Heart right ventricle (tissue), 16 donors: ENCODE measurements at regions not wholly inside any gene's neighbourhood (a gene's known extent, or its start where the extent isn't known, plus 50 kb on each side); places are given as distances from the start of the nearest gene placed in this dataset.

Source experiments
- ATAC-seq, 8 donors: fragments of 200-7000 bp; cut with Tn5 transposase; one replicate each; pipeline ENCODE4 v1.9.1; 2020; ENCODE audit warnings: mild to moderate bottlenecking in 8 of 8, moderate library complexity in 8 of 8, moderate number of reproducible peaks in 1 of 8
- DNase-seq, 2 donors: peaks; one replicate each; pipeline ENCODE4 v3.0.0-alpha.2; 2020
- H3K27ac ChIP-seq, 10 donors: fragments of 200-600 bp; sonication (generic) in 2 of 10; one replicate each; pipeline versions ENCODE4 v1.5.0 to v1.8.0; 2020 to 2022; ENCODE audit warnings: mild to moderate bottlenecking in 3 of 10
- H3K27me3 ChIP-seq, 7 donors: fragments of 200-600 bp; one replicate each; pipeline ENCODE4 v1.8.0; 2021 to 2022; ENCODE audit warnings: mild to moderate bottlenecking in 2 of 7
- H3K36me3 ChIP-seq, 9 donors: fragments of 200-600 bp; sonication (generic) in 1 of 9; one replicate each; pipeline versions ENCODE4 v1.5.0 to v1.8.0; 2020 to 2022; ENCODE audit warnings: mild to moderate bottlenecking in 2 of 9
- H3K4me1 ChIP-seq, 9 donors: fragments of 200-600 bp; sonication (generic) in 1 of 9; one replicate each; pipeline versions ENCODE4 v1.5.0 to v1.8.0; 2020 to 2022; ENCODE audit warnings: mild to moderate bottlenecking in 4 of 9
- H3K4me3 ChIP-seq, 10 donors: fragments of 200-600 bp; sonication (generic) in 2 of 10; one replicate each; pipeline versions ENCODE4 v1.5.0 to v1.8.0; 2020 to 2022; ENCODE audit warnings: mild to moderate bottlenecking in 7 of 10, moderate library complexity in 2 of 10
- H3K9me3 ChIP-seq, 11 donors: fragments of 200-600 bp in 10 of 11; sonication (generic) in 2 of 11; one replicate each; pipeline versions ENCODE4 v1.5.0 to v1.8.0; 2013 to 2022; ENCODE audit warnings: mild to moderate bottlenecking in 2 of 11, control low read depth in 1 of 11, moderate library complexity in 1 of 11
- CTCF ChIP-seq, 9 donors: fragments of 200-600 bp; sonication (generic) in 2 of 9; IDR thresholded peaks; one replicate each; pipeline versions ENCODE4 v1.5.0 to v1.8.0; 2021 to 2022; ENCODE audit warnings: antibody characterized with exemption in 9 of 9, mild to moderate bottlenecking in 5 of 9, moderate library complexity in 1 of 9
- WGBS, 2 donors: extraction: QIAGEN DNeasy Blood & Tissue Kit; methylation state at CpG; one replicate each; pipeline ENCODE4 v1.1.7; 2013; ENCODE audit warnings: inconsistent platforms in 1 of 2; 5-methylcytosine and 5-hydroxymethylcytosine counted together
- intact Hi-C, 10 donors: fragments of 100-400 bp; cut with DNase I; formaldehyde crosslinking; loops; one replicate each; pipeline versions ENCODE4 v1.11.1 to v1.14.2; 2022
- donor health status: Arrhythmogenic right ventricular cardiomyopathy.
- donor health status: ischemic (EF 13 %, LVEDD 7.1; RV severe dilation, severe dysfunction).
- donor health status: healthy with polysubstance abuse.
- donor health status: DM: no; HTN: yes; CAD: no.
- donor health status: DM: no; HTN: no; CAD: no.
- donor health status: ischemic (EF 25% LVEDD 6.9; RV normal size, moderate dysfunction).
- donor health status: ischemic (EF 25% LVEDD 5.7; RV mildly dilated, moderate dysfunction).
- donor health status: healthy.
- donor health status: DM: yes; HTN: yes; CAD: no.
- donor health status: Ischemic cardiomyopathy.
- donor health status: ischemic (EF 35%, LVEDD 5.7; RV mildly dilated, moderate dysfunction).
- donor health status: nonischemic (EF 11% LVEDD 7.7; RV severe dilation, severe dysfunction).
- donor health status: DM: yes; HTN: yes; CAD: no.
- donor health status: PGD.
- donor health status: ischemic (EF 29% LVEDD 5.4; RV normal size, mild dysfunction).
- donor health status: nonischemic (EF 23%, LVEDD 6.1; RV moderate dilation, normal function).

DNA sequence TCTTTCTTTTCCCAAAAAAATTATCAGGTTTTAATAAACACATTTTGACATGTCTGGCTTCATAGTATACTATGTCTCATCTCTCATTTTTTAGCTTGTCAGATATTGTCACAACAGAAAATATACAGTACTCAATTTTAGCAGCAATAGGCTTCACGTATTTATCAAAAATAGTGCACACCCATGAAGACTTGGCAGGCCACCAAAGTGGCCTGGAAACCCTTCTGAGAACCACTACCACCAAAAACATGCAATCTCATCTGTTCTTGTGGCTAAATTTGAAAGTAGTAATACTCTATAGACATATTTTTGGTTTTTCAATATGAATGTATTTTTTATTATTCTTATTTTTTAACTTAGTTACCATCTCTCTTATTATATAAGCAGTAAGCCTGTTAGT lies 1094.5 kb upstream of the LRRN3 start:
- intact Hi-C loops, result no loop called here

GRCh38 chr7:109996927-109997326 lies 1094.0 kb upstream of the LRRN3 start:
- Histone ChIP-seq H3K36me3 (no peaks in the 10 kb centered on the region), H3K4me1 (no peaks in the 10 kb centered on the region), H3K27me3 (no peaks in the 10 kb centered on the region), H3K27ac (no peak overlapping the region), H3K4me3 (no peak overlapping the region), H3K9me3 (no peaks in the 10 kb centered on the region)
- 64 to 65% methylated on average over 1 of the region's 1 CpG for WGBS, 2 donors
- TF ChIP-seq CTCF (IDR thresholded peaks at IDR 0.05), result no peak
- intact Hi-C loops, result no loop called here
- DNase-seq (no peak), ATAC-seq (no peak)

More for the DNA sequence above, 1094.5 kb upstream of the LRRN3 start:
- Histone ChIP-seq H3K9me3 (no peaks in the 10 kb centered on the region), H3K27me3 (no peaks in the 10 kb centered on the region), H3K4me3 (no peak overlapping the region), H3K4me1 (no peaks in the 10 kb centered on the region), H3K36me3 (no peaks in the 10 kb centered on the region), H3K27ac (no peak overlapping the region)
- no peak for DNase-seq
- TF ChIP-seq CTCF (IDR thresholded peaks at IDR 0.05), result no peak
- 45 to 64% methylated on average over 1 of the region's 1 CpG for WGBS, 2 donors
- ATAC-seq, result no peak

GRCh38 chr7:109997837-109998236 lies 1093.1 kb upstream of the LRRN3 start:
- no peak for TF ChIP-seq CTCF (IDR thresholded peaks at IDR 0.05)
- Histone ChIP-seq H3K27me3 (no peaks in the 10 kb centered on the region), H3K36me3 (no peaks in the 10 kb centered on the region), H3K9me3 (no peaks in the 10 kb centered on the region), H3K27ac (no peak overlapping the region), H3K4me1 (no peaks in the 10 kb centered on the region), H3K4me3 (no peak overlapping the region)
- DNase-seq (no peak), ATAC-seq (no peak)
- intact Hi-C loops, result no loop called here
- 90 to 91% methylated on average over 2 of the region's 2 CpGs for WGBS, 2 donors

DNA sequence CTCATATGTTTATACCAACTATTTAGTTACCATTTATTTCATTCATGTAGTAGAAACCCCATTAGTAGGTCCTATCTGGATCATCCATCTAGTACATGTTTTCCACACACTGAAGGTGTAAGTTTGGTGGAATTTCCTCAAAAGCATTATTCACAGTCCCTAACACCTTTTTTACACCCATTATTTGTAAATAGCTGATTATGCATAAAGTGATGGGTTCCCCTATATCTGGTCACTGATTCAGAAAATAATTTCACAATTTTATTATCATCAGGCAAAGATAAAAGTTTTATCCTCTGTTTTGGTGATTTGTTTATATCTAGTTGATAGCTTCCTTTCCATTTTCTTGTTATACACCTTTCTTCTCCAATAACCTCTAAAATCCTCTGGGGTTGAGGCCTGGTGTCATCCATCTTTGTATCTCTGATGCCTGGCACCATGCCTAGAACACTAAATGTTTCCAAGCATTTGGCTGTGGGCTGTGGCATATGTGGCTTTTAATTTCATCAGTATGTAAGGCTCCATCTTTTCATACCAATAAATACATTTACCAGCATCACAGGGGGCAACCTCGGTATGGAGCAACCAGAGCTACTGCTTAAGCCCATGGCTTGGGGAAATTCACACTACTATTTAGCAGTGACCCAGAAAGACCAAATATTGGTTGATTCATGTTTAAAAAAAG lies 1089.5 kb upstream of the LRRN3 start:
- no peak for ATAC-seq
- Histone ChIP-seq H3K27ac (no peak overlapping the region), H3K9me3 (no peaks in the 10 kb centered on the region), H3K36me3 (no peaks in the 10 kb centered on the region), H3K27me3 (no peaks in the 10 kb centered on the region), H3K4me1 (no peaks in the 10 kb centered on the region), H3K4me3 (no peak overlapping the region)
- no peak for DNase-seq
- TF ChIP-seq CTCF (IDR thresholded peaks at IDR 0.05), result no peak
- WGBS, 2 donors, result 72 to 91% methylated on average over 1 of the region's 1 CpG
- intact Hi-C loops, result no loop called here
